ENCODE measurements at regions not wholly inside any gene's neighbourhood (a gene's known extent, or its start where the extent isn't known, plus 50 kb on each side); places are given as distances from the start of the nearest gene placed in this dataset.
"Not testable (repeated sequence)": the region's sequence is repeated elsewhere in the genome, so short reads cannot be mapped to it uniquely, and the experiment has no call there.

GRCh38 chr13:74574964-74575728 lies 440.9 kb upstream of the KLF12 start:
- no peak for DNase-seq (ENCODE audit: low read depth)

DNA sequence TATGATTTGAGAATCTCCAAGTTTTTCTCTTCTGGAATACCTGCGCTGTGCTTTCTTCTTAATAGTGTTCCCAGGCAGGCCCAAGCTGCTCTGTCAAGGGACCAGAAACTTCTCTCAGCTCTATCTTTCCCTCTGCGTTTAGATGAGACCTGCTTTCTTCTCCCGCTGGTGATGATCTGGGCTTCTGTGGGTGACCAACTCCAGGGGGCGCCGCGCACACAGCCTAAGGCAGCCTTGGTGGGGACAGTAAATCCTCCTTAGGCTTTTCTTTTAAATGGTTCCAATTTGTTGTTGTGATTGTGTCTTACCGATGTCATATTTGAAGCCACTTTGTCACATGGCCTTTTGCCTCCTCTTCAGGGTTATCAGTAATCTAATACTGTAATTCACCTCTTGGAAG lies 439.4 kb upstream of the KLF12 start:
- DNase-seq (ENCODE audit: low read depth), result no peak

DNA sequence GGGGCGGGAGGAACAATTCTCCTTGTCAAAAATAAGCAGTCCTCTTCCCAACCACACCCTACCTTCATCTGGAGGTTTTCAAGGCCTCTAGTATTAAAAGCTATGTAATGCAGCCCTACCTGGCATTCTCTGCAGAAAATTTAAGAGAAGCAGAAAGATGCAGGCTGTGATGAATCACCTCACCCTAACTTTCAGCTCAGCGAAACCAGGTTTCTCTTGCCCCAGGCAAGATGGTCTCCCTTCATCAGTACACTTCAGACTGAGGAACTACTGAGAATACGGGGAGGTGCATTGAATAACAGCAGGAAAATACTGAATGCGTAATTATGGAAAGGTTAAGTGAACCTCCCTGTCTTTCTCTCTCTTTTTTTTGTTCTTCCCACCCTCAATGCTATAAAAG lies 437.6 kb upstream of the KLF12 start:
- no peak for DNase-seq (ENCODE audit: low read depth)

DNA sequence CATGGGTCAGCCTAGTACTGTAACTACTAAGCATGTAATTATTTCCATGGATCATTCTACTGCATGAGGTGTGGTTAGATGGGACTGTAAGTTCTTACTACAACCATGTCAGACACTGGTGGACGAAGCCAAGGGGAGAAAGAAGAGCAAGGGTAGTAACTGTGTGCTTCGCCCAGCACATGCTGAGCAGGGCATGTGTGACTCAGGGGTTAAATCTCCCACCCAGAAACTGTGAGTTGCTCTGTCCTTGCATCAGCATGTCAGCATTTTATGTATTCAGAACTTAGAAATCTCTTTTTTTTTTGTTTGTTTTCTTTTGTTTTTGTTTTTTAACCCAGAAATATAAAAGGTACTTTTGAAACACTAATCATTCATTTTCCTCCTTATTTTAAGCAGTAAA lies 436.6 kb upstream of the KLF12 start:
- DNase-seq (ENCODE audit: low read depth), result no peak

GRCh38 chr13:74570046-74570445 lies 435.8 kb upstream of the KLF12 start:
- DNase-seq (ENCODE audit: low read depth), result no peak

DNA sequence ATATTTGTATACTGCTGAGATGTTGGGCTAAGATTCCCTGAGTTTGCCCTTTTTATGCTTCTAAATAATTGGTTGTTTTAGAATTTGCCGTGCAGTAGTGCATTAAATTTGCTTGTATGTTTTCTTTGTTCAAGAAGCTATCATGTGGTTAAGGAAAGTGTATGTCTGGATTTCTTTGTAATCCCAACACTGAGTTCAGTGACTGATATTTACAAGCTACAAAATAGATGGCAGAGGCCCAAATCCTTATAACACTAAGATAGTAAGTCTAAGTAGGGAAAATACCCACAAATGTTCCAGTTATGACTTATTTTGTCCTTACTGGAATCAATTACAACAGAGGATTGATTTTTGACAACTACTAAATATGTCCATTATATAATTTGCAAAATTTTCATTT lies 435.0 kb upstream of the KLF12 start:
- DNase-seq (ENCODE audit: low read depth), result no peak

GRCh38 chr13:74567485-74567884 lies 433.3 kb upstream of the KLF12 start:
- no peak for DNase-seq (ENCODE audit: low read depth)

GRCh38 chr13:74562381-74562780 lies 428.2 kb upstream of the KLF12 start:
- no peak for DNase-seq (ENCODE audit: low read depth)

DNA sequence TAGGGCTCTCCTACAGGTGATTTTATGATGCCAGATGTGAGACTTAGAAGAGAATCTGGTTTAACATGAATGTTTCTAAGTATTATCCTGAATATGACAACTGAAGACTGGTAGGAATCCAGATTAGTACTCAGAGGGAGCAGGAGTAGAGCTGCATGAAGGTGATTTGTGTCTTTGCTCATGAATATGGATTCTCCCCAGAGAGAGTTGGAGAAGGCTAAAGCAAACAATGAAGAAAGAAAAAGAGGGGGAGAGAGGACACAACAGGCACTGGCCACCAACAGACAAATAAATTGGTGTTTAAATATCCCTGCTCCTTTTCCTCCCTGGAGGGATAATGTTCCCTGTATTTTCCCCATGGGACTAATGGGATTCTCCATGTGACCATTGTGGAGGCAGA lies 427.0 kb upstream of the KLF12 start:
- DNase-seq (ENCODE audit: low read depth), result no peak

DNA sequence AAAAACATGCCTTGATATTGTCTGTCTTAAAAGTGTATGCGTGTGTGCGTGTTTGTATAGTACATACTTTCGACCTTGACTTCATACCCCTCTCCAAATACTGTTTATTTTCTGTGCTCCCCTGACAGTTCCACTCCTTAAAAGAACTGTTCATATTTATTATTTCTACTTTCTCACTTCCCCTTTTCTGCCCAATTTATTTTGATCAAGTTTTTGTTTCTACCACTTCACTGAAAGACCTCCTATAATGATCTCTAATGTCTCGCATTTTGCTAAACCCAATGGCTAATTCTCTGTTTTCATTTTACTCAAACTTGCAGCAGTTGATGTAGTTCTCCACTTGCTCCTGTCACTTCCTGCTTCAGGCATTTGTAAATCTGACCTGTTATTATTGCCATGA lies 426.1 kb upstream of the KLF12 start:
- no peak for DNase-seq (ENCODE audit: low read depth)

DNA sequence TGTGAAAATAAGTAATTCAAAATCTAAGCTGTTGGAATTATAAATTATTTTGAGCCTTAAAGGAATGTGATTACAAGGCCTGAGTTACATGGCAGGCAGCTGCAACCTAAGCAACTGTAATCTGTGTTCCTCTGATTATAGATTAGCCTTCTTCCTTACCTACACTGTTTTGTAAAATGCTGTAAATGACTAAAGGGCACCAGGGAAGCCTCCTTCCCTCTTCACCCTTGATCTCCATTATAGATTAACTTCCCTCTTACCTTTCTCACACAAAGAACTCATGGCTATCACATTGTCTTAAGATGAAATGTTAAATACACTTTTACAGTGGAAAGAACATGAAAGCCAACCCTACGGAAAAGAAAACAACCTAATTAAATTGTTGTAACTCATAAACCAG lies 423.7 kb upstream of the KLF12 start:
- DNase-seq (ENCODE audit: low read depth), result no peak

DNA sequence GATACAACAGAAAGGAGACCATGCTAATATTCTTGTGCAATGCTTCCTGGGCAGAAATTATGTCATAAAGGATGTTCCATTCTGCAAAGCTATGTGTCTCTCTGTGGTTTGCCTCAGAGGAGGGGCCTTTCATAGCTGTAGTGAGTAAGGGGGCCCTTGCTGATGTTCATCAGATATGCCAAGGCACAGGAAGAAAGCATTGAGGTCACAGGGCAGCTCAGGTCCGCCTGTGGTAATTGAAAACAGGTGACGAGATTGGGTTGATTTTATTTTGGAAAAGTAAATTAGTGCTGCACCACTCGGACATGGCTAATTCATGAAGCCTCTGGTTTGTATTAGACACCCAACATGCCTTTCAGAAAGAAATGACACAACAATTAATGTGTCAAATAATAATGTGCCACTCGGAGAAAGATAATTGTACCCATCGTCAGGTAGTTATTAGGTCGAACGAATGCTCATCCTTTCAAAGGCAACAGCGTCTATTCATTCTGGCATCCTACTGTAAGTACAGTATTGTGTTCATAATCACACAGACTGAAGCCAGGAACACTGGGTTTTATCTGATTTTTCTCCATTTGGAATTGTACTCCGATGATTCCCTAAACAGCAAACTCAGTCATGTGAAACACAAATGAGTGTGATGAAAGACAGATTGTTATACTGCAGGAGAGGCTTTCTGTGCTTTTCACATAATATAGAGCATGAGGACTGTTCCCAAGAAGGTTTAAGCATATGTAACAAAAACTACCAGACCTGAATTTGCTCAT lies 421.6 kb upstream of the KLF12 start:
- no peak for DNase-seq (ENCODE audit: low read depth)

GRCh38 chr13:74555276-74555625 lies 421.0 kb upstream of the KLF12 start:
- no peak for DNase-seq (ENCODE audit: low read depth)

DNA sequence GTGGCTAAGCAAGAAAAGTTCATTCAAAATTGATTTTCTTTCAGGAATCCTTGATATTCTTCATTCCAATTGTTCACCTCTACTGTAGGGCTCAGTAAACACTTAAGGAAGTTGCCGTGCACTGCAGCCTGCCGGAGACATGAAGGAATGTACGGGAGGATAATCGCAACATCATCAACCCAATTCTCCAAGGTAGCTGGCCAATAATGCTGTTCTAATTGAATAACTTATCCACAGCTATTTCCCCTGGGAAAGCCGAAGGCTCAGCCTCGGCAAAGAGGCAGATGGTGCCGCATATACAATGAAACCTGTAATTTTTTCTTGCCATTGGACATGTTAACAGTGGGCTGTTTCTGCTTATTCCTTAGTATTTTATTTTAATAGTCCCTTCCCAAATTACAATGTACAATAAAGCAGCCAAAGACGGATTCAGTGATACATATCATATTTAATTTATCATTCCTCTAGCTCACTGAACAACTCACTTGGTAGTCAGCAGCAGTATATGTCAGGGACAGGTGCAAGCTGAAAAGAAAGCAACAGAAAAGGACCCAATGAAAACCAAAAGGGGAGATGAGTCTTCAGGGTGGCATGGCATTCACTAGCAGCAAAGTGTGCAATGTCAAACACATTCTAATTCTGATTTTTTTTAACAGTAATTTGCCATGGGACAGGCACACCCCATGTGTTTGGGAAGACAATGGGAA lies 420.5 kb upstream of the KLF12 start:
- DNase-seq (ENCODE audit: low read depth), result no peak

DNA sequence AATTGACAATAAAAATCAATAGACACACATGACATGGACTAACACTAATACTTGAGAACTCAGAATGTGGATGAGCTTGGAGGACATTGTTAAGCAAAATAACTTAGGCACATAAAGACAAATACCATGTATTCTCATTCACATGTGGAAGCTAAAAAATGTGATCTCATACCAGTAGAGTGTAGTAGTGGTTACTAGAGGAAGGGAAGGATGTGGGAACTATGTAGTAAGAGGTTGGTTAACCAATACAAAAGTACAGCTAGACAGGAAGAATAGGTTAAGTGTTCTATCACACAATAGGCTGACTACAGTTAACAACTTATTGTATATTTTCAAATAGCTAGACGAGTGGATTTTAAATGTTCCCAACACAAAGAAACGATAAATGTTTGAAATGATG lies 415.8 kb upstream of the KLF12 start:
- DNase-seq (ENCODE audit: low read depth), result no peak

DNA sequence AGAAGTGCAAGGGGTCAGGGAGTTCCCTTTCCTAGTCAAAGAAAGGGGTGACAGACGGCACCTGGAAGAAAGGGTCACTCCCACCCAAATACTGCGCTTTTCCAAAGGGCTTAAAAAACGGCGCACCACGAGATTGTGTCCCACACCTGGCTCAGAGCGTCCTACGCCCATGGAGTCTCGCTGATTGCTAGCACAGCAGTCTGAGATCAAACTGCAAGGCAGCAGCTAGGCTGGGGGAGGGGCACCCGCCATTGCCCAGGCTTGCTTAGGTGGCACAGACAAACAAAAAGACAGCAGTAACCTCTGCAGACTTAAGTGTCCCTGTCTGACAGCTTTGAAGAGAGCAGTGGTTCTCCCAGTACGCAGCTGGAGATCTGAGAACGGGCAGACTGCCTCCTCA lies 402.4 kb upstream of the KLF12 start:
- DNase-seq (ENCODE audit: low read depth), result not testable (repeated sequence)

- no peak for DNase-seq (ENCODE audit: low read depth)
These were observed 399.0 kb upstream of the KLF12 start for GRCh38 chr13:74533226-74533625.

GRCh38 chr13:74530011-74530410 lies 395.8 kb upstream of the KLF12 start:
- DNase-seq (ENCODE audit: low read depth), result no peak

- DNase-seq (ENCODE audit: low read depth), result no peak
These were observed 394.7 kb upstream of the KLF12 start for GRCh38 chr13:74528734-74529513.

- DNase-seq (ENCODE audit: low read depth), result no peak
These were observed 388.9 kb upstream of the KLF12 start for GRCh38 chr13:74523057-74523456.

DNA sequence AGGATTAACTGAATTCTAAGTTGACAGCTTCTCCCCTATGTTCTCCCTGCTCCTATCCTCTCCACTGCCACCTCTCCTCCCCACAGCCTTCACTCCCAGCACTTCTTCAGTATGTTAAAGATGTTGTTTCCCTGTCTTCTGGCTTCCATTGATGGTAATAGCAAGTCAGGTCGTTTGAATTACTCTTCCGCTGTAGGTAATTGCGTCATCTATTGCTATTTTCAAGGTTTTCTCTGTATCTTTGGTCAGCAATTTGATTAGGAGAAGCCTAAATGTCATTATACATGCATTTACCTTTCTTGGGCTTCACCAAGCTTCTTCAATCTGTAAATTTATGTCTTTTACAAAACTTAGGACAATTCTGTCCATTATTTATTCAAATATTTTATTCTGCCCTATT lies 377.3 kb upstream of the KLF12 start:
- no peak for DNase-seq (ENCODE audit: low read depth)

DNA sequence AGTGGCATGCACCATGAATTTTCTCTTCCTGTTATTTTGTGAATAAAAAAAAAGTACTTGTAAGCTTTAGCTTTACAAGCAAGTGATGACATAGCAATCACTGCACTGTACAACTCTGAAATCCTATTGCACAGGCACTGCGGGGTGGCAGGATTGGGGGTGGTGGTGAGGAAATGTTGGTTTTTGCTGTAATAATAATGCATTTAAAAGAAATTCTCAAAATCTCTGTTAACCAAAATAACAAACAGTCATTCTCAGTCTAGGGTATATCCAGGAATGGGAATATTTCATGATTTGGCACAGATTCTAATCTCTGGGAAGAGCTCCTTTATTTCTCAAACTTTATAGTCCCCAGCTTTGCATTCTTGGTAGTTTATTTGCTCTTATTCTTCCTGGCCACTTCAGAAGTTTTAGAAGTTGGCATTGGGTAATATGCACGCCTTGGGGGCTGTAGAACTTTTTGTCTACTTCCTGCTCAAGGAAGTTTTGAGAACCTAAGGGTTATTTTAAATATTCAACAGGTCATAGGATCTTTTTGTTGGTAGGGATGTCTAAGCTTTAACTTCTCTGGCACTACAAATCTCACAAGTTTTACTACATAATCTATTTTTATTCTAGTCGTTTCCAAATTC lies 353.0 kb upstream of the KLF12 start:
- no peak for DNase-seq (ENCODE audit: low read depth)
